HG03558 (cell line): ENCODE measurements at regions not wholly inside any gene's neighbourhood (a gene's known extent, or its start where the extent isn't known, plus 50 kb on each side); places are given as distances from the start of the nearest gene placed in this dataset.

Experiments used
- ATAC-seq: cut with Tn5 transposase; IDR thresholded peaks from one replicate; pipeline ENCODE4 v1.9.1; 2021; ENCODE audit warnings: moderate number of reproducible peaks; ENCODE audit not compliant: unreplicated experiment; ENCODE audit errors: extremely low read depth

DNA sequence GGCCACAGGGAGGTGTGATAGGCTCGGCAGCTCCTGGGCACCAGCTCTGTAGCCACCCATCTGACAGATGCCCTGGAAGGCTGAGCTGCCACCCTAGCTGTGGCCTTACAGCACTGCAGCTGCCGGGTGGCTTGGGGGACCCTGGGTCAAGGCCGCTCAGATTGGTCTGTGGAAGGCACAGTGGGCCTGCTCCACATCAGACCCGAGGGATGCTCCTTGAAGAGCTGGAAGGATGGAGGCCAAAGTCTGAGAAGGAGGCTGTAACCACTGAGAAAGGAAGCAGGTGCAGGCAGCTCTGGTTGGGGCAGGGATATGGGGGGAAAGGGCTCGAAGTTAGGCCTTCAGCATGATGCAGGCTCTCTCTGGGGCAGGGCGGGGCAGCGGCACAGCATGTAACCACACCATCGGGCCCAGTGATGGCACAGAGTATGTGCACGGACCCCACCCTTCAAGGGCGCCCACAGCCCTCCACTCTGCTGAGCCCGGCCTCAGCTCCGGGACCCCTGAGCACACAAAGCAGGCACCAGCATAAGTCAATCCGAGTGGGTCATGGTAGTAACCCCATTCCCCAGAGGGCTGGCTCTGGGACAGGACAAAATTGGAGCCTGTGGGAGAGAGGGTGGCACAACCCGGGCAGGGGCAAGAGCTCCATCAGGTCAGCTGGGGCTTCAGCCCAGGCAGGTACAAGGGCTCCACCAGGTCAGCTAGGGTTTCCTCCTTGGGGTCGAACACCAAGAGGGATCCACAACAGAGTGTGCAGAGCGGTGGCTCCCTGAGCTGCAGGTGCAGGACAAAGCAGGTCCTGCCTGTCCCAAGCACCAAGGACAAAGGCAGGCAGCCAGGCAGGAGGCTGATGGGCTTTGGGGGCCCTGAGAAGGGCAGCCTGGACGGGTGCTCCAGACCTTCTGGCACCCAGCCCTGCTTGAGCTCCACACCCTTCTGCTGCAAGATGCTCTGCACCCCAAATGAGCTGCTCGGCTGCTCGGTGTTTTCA, 1511.1 kb downstream of the BRD1 start:
- no peak for ATAC-seq

DNA sequence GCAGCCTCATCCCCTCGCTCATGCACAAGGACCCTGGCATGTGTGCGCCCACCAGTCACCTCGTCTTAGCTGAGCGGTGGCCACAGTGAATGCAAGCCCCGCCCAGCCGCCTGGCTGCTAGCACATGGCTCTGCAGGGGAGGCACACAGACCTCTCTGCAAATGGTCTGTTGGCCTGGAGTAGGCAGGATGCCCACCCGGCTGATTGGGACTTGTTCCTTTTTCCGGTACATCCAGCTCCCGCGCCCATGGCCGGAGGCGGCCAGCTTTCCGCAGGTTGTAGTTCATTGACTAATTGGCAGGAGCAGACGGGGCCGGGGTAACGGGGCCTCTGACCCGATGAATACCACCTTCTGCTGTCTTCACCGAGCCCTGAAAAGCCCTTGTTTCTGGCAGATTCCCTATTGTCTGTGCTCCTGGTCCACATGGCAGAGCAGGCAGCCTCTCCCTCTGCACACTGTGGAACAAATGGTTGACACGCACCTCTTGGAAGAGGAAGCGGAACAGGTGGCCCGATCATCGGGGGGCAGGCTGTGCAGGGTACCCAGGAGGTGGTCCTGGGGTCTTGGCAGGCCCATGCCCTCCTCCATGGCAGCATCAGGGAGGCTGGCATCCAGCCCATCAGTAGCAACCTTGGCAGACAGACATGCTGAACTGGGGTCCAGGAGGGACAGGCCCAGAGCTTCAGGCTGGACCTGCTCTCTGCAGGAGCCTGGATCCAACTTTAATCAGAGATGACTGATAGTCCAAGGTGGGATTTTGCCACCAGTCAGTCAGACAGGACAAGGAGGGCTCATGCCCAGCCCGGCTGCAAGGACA, 1512.0 kb downstream of the BRD1 start:
- no peak for ATAC-seq

DNA sequence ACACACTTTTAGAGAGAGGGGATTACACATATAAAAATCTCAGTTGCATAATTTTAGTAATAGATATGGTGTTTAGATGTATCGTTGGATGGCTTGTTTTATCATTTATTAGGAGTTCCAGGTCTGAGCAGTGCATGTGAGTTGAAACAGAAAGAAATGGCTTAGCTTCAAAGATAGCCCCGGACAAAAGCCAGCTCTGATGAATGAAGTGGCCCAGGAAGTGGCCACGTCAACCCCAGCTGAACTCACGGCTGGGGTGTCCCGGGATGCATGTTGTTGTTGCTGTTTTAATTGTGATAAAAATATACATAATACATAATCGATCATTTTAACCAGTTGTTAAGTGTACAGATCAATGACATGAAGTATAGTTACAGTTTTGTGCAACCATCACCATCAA, 1513.6 kb downstream of the BRD1 start:
- ATAC-seq = no peak

DNA sequence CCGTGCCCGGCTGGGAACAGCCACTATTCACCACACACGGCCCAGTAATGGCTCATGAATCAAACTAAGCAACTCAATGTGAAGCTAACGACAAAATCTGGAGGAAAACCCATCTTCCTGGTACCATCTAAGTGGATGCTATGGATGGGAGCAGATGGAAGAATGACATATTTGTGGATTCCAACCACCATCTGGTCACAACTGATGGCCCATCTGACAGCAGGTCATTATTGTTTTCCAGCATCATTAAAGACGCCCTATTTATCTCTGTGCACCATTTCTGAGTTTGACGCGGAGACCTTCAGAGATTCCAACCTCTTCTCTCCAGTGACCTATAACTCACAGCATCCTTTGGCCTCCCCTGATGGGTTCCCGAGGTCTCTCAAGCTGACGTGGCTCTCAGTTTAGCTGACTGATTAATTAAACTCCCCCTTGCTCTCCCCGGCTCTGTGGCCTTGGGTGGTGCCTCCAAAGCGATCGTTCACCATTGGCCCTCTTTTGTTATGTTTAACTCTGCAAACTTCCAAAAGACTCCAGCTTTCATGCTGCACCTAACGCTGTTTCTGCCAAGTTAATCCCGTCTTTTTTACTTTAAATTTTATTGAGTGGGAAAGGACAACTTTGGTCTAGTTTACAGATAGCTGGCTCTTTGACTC, 1514.4 kb downstream of the BRD1 start:
- ATAC-seq = no peak

- ATAC-seq = no peak
Measured at GRCh38 chr22:48310740-48311139, 1516.9 kb downstream of the BRD1 start.

DNA sequence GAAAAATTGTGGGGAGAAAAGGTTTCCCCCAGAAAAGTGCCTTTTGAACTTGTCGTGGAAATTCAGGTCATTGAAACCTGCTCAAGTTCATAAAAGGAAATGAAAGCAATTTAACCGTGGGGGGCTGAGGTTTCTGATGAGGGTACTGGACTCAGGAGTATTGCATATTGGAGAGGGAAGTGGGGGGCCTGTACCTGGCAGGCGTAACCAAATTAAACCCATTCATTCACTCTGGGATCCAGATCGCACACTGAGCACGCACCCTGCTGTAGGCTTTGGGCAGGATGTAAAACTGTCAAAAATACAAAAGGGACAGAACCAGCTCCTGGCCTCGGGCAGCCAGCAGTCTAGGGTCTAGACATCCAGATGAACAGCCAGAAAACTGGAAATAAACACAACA, 1517.4 kb downstream of the BRD1 start:
- no peak for ATAC-seq

GRCh38 chr22:48309836-48310235, 1517.8 kb downstream of the BRD1 start:
- ATAC-seq = no peak

- ATAC-seq = no peak
Measured at GRCh38 chr22:48309115-48309705, 1518.5 kb downstream of the BRD1 start.

DNA sequence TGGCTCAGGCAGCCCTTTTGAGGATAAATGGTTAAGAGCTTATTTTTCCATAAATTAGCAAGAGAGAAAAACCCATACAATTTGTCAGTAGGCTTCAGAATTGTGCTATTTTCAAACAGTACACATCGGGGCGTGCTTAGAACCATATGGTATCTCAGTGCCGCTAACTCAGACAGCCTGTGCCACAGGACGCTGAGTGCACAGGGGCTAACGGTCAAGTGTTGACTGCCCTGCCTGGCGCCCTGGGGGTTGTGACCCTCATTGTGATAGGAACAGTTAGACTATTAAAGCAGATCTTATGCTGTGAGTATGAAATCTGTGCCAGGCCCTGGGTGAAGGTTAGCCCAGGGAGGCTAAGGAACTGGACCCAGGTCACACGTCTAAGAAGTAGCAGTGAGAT, 1519.7 kb downstream of the BRD1 start:
- ATAC-seq = no peak

DNA sequence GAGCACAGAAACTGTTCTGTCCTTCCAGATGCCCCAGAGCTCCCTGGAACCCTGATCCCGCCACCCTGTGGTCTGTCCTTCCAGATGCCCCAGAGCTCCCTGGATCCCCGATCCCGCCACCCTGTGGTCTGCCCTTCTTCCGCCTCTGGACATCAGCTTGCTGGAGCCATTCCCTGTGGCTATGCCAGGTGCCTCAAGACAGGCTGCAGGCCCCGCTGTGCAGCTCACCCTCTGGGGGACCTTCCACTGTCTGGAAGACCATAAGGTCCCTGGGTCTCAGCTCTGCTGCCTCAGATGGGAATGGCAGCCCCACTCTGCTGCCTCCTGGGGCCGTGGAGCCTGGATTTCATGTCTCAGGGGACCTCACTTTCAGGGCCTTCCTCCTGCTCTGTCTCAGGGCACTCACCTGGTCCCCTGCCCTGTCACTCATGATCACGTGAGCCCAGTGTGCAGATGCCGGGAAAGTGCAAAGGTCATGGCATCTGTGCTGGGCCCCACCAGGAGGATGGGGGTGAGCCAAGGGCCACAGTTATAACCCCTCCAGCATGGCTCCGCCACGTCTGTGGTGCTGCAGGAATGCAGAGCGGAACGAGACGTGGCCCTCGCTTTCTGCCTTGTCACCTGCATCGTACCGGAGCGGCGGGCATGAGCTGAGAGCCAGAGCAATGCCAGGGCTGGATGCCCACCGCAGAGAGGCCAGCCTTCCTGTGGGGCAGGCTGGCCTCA, 1520.7 kb downstream of the BRD1 start:
- no peak for ATAC-seq

GRCh38 chr22:48306284-48306683, 1521.4 kb downstream of the BRD1 start:
- no peak for ATAC-seq

DNA sequence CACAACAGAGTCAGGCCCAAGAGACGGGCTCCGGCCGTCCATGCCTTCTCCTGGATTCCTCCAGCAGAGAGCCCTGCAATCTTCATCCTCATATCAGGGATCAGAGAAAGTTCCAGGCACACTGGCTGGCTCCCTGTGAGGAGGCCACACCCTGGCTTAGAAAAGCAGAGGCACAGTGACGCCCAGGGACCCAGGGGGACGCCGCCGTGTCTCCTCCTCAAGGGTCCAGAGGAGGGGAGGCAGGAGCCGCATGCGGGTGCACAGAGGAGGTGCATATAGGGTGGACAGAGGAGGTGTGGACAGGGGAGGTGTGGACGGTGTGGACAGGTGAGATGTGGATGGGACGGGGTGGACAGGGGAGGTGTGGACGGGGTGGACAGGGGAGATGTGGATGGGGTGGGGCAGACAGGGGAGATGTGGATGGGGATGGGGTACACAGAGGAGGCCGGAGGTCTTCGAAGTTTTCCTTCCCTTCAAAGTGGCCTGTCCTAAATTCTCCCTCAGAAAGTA, 1521.9 kb downstream of the BRD1 start:
- ATAC-seq = no peak

DNA sequence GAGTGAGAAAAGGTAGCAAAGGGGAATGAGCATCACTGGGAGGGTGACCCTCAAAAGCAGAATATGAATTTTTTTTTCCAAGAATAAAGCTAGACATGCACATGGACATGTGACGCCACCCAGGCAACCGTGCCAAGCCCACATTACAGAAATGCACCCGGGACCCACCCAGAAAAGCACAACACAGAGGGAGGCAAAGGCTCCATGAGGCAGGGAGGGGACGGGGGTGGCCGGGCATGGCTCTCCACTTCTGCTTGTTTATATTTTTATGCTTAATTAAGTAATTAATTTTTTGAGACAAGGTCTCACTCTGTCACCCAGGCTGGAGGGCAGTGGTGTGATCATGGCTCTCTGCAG, 1524.3 kb downstream of the BRD1 start:
- no peak for ATAC-seq

DNA sequence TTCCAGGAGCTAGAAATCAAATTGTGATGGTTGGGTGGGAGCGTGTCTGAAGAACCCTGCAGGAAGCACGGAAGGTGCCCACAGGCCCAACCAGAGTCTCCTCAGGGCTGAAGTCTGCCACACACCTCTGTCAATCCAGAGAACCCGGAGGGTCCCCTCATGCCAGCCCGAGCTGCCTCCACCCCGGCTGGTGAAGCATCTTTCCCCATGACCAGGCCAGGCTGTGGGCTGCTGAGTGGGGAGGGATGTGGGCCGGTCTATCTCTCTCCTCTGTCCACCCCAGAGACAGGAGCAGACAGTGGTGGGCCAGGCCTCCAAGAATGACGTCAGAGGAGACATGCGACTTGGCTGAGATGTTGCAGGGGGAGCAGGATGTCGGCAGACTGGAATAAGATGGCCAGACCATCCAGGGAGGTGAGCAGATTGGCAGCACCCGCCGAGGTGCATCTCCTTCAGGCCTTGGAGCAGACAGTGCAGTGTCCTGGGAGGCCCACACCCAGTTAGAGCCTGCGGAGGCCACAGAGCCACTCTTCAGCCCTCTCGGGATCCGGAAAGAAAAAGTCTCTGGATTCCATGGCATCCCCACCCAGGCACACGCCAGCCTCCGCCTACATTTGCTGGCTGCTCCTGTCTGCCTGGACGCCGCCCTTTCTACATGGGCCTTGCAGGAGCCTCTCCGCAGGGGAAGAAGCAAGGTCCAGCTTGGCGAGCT, 1524.9 kb downstream of the BRD1 start:
- ATAC-seq = no peak

- ATAC-seq = no peak
Measured at GRCh38 chr22:48301908-48302307, 1525.8 kb downstream of the BRD1 start.

- no peak for ATAC-seq
Measured at GRCh38 chr22:48301421-48301820, 1526.3 kb downstream of the BRD1 start.

DNA sequence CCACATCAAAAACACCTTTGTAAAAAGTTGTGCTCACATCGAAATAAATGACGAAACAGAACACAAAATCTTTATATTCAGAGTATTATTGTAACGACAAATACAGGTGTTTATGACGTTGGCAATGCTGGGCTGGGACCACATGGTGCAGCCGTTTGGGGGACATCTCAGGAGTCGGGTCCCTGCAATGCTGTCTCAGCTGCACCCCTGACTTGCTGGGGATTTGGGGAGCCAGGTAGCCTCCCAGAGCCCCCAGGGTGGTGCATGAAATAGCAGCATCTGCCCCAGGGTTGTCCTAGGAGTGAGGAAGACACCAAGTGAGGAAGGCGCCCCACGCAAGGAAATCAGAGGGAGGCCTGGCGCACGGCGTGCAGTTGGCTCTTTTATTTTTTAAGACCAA, 1526.8 kb downstream of the BRD1 start:
- ATAC-seq = no peak

- no peak for ATAC-seq
Measured at GRCh38 chr22:48299801-48300200, 1527.9 kb downstream of the BRD1 start.

GRCh38 chr22:48299124-48299523, 1528.5 kb downstream of the BRD1 start:
- no peak for ATAC-seq
